Keratinocyte (primary cell): ENCODE measurements at regions not wholly inside any gene's neighbourhood (a gene's known extent, or its start where the extent isn't known, plus 50 kb on each side); places are given as distances from the start of the nearest gene placed in this dataset.
A peak's percentile ranks its signal among the peaks of the same experiment; 100 is the strongest.

Experiments
- DNase-seq: peaks from one replicate; pipeline ENCODE4 v3.0.0-alpha.2; 2011; ENCODE audit warnings: low read depth, missing footprints, low spot score
- FAIRE-seq: peaks from 2 replicates; lab custom pipeline; 2011; peaks lifted over from hg19 to GRCh38; lab: Jason Lieb, UNC
- H2AFZ ChIP-seq: 2 replicates; pipeline ENCODE4 v1.6.0; 2012; ENCODE audit warnings: low read length, control low read depth, inconsistent platforms; ENCODE audit not compliant: control insufficient read depth
- H3K27ac ChIP-seq: 2 replicates; pipeline ENCODE4 v1.5.1; 2011; ENCODE audit warnings: low read length; ENCODE audit not compliant: control insufficient read depth, insufficient read depth
- H3K27me3 ChIP-seq: 3 replicates; pipeline ENCODE4 v1.6.0; 2011; ENCODE audit warnings: low read length; ENCODE audit not compliant: control insufficient read depth, insufficient read depth; ENCODE audit errors: extremely low read depth
- H3K36me3 ChIP-seq, 2 experiments: 2 replicates in 1 of 2; 3 replicates in 1 of 2; pipeline ENCODE4 v1.5.1; 2011; ENCODE audit warnings: low read length in 2 of 2, mild to moderate bottlenecking in 1 of 2; ENCODE audit not compliant: control insufficient read depth in 2 of 2, insufficient read depth in 2 of 2; ENCODE audit errors: extremely low read depth in 1 of 2
- H3K4me1 ChIP-seq: 3 replicates; pipeline ENCODE4 v1.5.1; 2011; ENCODE audit warnings: low read length; ENCODE audit not compliant: control insufficient read depth, insufficient read depth; ENCODE audit errors: extremely low read depth
- H3K4me2 ChIP-seq: 3 replicates; pipeline ENCODE4 v1.6.0; 2011; ENCODE audit warnings: low read depth, low read length; ENCODE audit not compliant: control insufficient read depth, insufficient read depth; ENCODE audit errors: extremely low read depth
- H3K4me3 ChIP-seq, 3 experiments: fragments of 200-600 bp in 1 of 3; sonication (generic) in 1 of 3; 2 replicates in 2 of 3; 3 replicates in 1 of 3; pipeline ENCODE4 v1.5.1; 2011 to 2016; ENCODE audit warnings: low read length in 3 of 3, mild to moderate bottlenecking in 3 of 3, control low read depth in 2 of 3, inconsistent platforms in 1 of 3, low read depth in 1 of 3, mixed read lengths in 1 of 3, mixed run types in 1 of 3, moderate library complexity in 1 of 3; ENCODE audit not compliant: control insufficient read depth in 2 of 3, insufficient read depth in 2 of 3; ENCODE audit errors: extremely low read depth in 1 of 3
- H3K79me2 ChIP-seq: 2 replicates; pipeline ENCODE4 v1.6.0; 2012; ENCODE audit warnings: low read length; ENCODE audit not compliant: control insufficient read depth, insufficient read depth
- H3K9ac ChIP-seq: 3 replicates; pipeline ENCODE4 v1.6.0; 2011; ENCODE audit warnings: low read length; ENCODE audit not compliant: control insufficient read depth, insufficient read depth; ENCODE audit errors: extremely low read depth
- H3K9me1 ChIP-seq: 3 replicates; pipeline ENCODE4 v1.6.0; 2011; ENCODE audit warnings: low read length; ENCODE audit not compliant: control insufficient read depth, insufficient read depth; ENCODE audit errors: extremely low read depth
- H3K9me3 ChIP-seq: 2 replicates; pipeline ENCODE4 v1.5.1; 2012; ENCODE audit warnings: low read depth, low read length; ENCODE audit not compliant: control insufficient read depth
- H4K20me1 ChIP-seq: 3 replicates; pipeline ENCODE4 v1.6.0; 2011; ENCODE audit warnings: low read length; ENCODE audit not compliant: control insufficient read depth, insufficient read depth; ENCODE audit errors: extremely low read depth
- EZH2 ChIP-seq: IDR thresholded peaks from one replicate; pipeline ENCODE4 v1.6.1; 2012; ENCODE audit warnings: inconsistent platforms, mild to moderate bottlenecking, low read length, moderate library complexity
- dilution Hi-C: fragments of 300-500 bp; cut with MboI; formaldehyde crosslinking; loops from one replicate; pipeline ENCODE4 v1.7.0; 2020; ENCODE audit warnings: low sequenced_read_pairs; ENCODE audit not compliant: extremely low pct_ligation_motif_present
- TF ChIP-seq, protein P1 (sequence below), 3 experiments: IDR thresholded peaks in 1 of 3; conservative IDR thresholded peaks in 1 of 3; optimal IDR thresholded peaks in 1 of 3; 2 replicates in 2 of 3; 3 replicates in 1 of 3; pipeline versions ENCODE3 to v1.5.1; 2011; ENCODE audit warnings: low read length in 3 of 3, mild to moderate bottlenecking in 3 of 3, moderate library complexity in 2 of 3, control low read depth in 1 of 3, inconsistent platforms in 1 of 3; ENCODE audit not compliant: insufficient read depth in 2 of 3; ENCODE audit errors: extremely low read depth in 1 of 3

DNA sequence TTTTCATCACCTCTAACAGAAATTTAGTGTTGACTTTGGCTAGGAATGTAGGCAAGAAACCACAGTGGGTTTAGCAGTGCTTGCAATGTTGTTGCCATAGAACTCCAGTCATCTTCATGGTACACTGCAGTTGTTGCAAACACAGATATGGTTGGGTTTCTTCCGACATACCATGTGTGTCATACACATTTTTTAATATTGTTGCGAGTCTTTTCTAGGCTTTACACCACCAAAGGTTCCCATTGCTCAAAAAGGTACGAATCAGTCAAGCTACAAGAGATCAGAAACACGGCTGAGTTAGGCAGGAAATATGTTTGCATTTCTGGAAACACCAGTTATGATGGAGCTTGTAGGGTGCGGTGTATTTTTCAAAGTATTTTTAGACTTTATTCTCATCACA, 172.4 kb downstream of the SYK start:
- no peaks in the 10 kb centered on the region for H3K9me1 ChIP-seq
- H3K27me3 ChIP-seq, result no peaks in the 10 kb centered on the region
- no peak overlapping the region for H3K4me3 ChIP-seq
- dilution Hi-C loops, result no loop called here
- no peak overlapping the region for H3K9ac ChIP-seq
- no peaks in the 10 kb centered on the region for H4K20me1 ChIP-seq
- H3K79me2 ChIP-seq, result no peaks in the 10 kb centered on the region
- FAIRE-seq (peak; percentile 57), DNase-seq (no peak)
- no peak overlapping the region for H2AFZ ChIP-seq
- no peak for TF ChIP-seq EZH2
- TF ChIP-seq, protein P1, sequence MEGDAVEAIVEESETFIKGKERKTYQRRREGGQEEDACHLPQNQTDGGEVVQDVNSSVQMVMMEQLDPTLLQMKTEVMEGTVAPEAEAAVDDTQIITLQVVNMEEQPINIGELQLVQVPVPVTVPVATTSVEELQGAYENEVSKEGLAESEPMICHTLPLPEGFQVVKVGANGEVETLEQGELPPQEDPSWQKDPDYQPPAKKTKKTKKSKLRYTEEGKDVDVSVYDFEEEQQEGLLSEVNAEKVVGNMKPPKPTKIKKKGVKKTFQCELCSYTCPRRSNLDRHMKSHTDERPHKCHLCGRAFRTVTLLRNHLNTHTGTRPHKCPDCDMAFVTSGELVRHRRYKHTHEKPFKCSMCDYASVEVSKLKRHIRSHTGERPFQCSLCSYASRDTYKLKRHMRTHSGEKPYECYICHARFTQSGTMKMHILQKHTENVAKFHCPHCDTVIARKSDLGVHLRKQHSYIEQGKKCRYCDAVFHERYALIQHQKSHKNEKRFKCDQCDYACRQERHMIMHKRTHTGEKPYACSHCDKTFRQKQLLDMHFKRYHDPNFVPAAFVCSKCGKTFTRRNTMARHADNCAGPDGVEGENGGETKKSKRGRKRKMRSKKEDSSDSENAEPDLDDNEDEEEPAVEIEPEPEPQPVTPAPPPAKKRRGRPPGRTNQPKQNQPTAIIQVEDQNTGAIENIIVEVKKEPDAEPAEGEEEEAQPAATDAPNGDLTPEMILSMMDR (optimal IDR thresholded peaks at IDR 0.05 in 1 of 3, IDR thresholded peaks at IDR 0.05 in 1 of 3, conservative IDR thresholded peaks at IDR 0.05 in 1 of 3; ENCODE audit: extremely low read depth in 1 of 3, insufficient read depth in 2 of 3, low read length in 3 of 3), result no peak
- H3K36me3 ChIP-seq, result no peaks in the 10 kb centered on the region
- peaks cover 49% of the 10 kb centered on the region for H3K4me1 ChIP-seq
- no peaks in the 10 kb centered on the region for H3K9me3 ChIP-seq
- no peak overlapping the region for H3K4me2 ChIP-seq
- H3K27ac ChIP-seq, result no peak overlapping the region

GRCh38 chr9:90974643-90975245, 173.1 kb downstream of the SYK start:
- FAIRE-seq (no peak), DNase-seq (no peak)
- no peaks in the 10 kb centered on the region for H3K27me3 ChIP-seq
- H3K4me3 ChIP-seq, result no peak overlapping the region
- no peak overlapping the region for H3K27ac ChIP-seq
- H3K9me3 ChIP-seq, result no peaks in the 10 kb centered on the region
- peaks cover 47% of the 10 kb centered on the region for H3K4me1 ChIP-seq
- no peaks in the 10 kb centered on the region for H3K9me1 ChIP-seq
- TF ChIP-seq, protein P1 (optimal IDR thresholded peaks at IDR 0.05 in 1 of 3, IDR thresholded peaks at IDR 0.05 in 1 of 3, conservative IDR thresholded peaks at IDR 0.05 in 1 of 3; ENCODE audit: extremely low read depth in 1 of 3, insufficient read depth in 2 of 3, low read length in 3 of 3), result no peak
- no peak for TF ChIP-seq EZH2
- no peak overlapping the region for H3K9ac ChIP-seq
- dilution Hi-C loops, result no loop called here
- no peaks in the 10 kb centered on the region for H4K20me1 ChIP-seq
- H3K79me2 ChIP-seq, result no peaks in the 10 kb centered on the region
- H3K4me2 ChIP-seq, result no peak overlapping the region
- H3K36me3 ChIP-seq, result no peaks in the 10 kb centered on the region
- H2AFZ ChIP-seq, result no peak overlapping the region
